ENCODE measurements at regions not wholly inside any gene's neighbourhood (a gene's known extent, or its start where the extent isn't known, plus 50 kb on each side); places are given as distances from the start of the nearest gene placed in this dataset.

DNA sequence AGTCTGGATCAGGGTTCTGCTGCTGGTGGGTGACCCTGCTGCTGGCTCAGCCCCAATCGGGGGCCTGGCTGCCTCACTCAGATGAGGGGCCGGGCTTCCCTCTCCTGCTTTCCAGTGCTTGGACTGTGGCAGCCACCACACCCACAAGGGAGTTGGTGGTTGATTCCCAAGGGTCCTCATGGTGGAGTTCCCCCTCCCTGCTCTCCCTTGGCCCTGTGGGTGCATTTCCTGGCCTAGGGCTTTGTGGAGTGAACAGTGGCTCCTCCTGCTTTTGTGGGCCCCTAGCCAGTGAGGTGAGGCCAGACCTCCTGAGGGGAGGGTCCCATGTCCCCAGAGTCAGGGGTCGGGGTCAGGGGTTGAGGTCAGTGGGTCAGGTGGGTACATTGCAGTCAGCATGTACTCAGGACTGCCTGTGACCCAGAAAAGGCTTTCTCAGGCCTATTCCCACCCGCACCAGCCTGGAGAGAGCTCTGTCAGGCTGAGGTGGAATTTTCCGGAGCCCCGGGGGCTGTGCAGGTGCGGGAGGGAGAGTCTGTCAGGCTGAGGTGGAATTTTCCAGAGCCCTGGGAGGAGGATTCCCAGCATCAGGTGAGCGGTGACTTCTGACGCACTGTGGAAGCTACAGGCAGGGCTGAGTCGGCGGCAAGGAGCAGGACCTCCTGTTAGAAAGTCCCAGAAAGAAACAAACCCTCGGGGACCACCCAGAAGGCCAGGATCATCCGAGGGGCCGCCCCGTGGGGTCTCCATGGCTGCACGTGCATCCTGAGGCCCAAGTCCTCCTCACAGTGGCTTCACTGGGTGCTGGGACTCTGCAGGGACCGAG is 94.4 kb upstream of the INSIG1 start:
- no peak for DNase-seq

DNA sequence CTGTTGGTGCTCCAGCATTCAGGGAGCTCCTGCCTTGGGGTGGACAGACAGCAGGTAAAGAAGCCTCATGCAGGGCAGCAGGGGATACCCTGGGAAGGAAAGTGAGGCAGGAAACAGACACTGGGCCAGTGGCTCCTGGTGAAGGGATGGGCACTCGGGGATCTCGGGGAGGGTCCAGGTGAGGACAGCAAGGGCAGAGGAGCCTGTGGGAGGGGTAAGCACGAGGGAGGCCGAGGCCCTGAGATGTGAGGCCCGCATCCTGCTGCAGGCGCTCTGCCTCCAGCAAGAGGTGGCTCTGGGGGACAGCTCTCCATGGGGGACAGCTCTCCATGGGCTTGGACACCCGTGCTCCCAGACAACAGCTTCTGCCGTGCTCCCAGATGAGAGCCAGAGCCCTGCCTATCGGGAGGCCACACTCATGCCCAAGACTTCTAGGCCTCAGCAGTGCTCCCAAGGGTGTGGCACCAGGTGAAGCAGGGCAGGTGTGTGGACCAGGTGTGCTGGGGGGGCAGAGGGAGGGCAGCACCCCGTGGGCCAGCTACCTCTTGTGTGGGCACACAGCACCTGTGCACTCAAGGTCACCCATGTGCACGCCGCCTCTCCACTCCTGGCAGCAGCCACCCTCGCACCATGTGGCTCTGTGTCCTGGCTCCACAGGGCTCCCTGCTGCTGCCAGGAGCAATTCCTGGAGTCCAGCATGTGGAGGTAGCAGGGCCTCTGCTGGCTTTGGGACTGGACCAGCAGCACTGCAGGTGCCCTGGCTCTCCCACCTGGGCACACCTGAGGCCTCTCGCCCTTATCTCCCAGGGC is 93.6 kb upstream of the INSIG1 start:
- no peak for DNase-seq

DNA sequence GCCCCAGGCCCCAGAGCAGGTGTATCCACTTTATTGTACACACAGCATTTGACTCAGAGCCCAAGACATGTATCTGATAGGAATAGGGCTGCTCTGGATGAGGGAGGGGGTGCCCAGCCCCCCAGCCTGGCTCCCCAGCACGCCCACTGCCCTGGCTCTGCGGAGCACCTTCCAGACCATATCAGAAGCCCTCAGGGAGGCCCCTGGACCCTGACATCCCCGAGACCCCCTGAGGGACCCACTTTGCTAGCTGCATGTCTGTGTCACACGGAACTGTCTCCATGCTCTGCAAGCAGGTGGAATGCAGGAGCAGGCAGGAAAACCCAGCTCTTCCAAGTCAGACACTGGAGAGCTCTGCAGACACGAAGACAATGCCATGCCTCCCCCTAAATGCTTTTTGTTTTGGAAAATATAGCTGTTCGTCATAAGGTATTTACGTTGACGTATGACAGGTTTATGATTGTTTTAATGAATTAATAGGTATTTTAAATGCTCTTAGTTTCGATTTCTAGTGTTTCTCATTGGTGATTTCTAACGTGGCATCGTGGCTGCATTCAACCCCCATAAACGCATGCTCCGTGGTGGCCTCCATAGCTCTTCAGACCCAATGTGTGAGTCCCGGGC is 92.8 kb upstream of the INSIG1 start:
- no peak for DNase-seq

DNA sequence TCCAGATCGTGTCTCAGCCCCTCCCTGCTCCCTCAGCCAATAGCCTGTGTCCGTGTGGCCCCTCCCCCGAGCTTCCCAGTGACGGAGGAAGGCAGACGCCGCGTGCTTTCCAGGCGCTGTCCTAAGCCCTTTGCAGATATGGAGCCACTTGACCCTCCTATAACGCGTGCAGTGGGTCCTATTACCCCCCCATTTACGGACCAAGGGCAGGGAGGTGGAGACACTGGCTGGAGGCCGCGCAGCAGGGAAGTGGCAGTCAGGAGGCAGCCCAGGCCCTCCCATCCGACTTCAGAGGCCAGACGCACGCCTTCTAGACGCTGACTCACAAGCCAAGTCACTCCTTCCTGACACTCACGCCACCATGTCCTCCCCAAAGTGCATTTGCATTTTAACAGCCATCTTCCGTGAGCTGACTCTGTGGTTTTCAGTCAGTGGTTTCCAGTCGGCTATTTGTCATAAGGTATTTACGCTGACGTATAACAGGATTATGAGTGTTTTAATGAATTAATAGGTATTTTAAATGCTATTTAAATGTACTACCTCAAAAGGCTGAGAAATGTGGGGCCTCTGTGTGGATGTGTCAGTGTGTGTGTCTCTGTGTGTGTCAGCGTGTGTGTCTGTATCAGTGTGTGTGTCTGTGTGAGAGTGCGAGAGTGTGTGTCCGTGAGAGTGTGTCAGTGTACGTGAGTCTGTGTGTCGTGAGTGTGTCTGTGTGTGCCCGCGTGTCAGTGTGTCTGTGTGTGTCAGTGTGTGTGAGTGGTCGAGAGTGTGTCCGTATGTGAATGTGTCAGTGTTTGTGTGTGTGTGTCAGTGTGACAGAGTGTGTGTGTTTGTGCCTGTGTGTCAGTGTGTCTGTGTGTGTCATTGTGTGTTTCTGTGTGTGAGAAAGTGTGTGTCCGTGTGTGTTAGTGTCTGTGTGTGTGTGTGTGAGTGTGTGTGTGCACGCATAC is 92.0 kb upstream of the INSIG1 start:
- no peak for DNase-seq

DNA sequence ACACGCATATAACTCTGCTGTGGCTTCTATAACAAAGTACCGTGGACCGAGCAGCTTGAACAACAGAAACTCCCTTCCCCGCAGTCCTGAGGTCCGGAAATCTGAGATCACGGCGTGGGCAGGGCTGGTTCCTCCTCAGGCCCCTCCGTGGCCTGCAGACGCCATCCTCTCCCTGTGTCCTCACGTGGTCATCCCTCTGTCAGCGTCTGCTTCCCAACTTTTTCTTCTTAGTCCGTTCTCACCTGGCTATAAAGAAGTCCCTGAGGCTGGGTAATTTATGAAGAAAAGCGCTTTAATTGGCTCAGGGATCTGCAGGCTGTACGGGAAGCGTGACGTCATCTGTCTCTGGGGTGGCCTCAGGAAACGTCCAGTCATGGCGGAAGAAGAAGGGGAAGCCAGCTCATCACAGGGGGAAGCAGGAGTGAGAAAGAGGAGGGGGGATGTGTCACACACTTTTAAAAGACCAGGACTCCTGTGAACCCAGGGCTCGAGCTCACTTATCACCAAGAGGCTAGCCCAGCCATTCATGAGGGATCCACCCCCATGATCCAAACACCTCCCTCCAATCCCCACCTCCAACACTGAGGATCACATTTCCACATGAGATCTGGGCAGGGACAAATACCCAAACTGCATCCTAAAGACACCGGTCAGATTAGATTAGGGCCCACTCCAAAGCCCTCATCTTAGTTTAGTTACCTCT is 91.2 kb upstream of the INSIG1 start:
- no peak for DNase-seq

DNA sequence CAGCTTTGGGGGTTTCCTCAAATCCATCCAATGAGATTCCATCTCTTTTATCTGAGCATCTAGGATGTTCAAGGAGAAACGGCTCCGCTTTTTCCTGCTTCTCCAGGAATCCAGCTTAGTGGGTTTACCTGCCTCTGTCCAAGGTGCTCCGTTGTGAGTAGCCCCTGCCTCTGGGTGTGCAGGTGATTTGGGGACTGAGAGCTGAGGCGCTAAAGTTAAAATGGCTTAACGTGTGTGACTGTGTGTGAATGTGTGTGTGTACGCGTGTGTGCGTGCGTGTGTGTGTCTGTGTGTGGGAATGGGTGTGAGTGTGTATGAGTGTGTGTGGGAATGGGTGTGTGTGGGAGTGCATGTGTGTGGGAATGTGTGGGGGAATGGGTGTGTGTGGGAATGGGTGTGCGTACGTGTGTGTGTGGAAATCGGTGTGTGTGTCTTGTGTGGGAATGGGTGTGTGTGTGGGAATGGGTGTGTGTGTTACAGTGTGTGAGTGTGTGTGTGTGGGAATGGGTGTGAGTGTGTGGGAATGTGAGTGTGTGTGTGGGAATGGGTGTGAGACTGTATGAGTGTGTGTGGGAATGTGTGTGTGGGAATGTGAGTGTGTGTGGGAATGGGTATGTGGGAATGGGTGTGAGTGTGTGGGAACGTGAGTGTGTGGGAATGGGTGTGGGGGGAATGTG is 90.2 kb upstream of the INSIG1 start:
- DNase-seq: no peak

DNA sequence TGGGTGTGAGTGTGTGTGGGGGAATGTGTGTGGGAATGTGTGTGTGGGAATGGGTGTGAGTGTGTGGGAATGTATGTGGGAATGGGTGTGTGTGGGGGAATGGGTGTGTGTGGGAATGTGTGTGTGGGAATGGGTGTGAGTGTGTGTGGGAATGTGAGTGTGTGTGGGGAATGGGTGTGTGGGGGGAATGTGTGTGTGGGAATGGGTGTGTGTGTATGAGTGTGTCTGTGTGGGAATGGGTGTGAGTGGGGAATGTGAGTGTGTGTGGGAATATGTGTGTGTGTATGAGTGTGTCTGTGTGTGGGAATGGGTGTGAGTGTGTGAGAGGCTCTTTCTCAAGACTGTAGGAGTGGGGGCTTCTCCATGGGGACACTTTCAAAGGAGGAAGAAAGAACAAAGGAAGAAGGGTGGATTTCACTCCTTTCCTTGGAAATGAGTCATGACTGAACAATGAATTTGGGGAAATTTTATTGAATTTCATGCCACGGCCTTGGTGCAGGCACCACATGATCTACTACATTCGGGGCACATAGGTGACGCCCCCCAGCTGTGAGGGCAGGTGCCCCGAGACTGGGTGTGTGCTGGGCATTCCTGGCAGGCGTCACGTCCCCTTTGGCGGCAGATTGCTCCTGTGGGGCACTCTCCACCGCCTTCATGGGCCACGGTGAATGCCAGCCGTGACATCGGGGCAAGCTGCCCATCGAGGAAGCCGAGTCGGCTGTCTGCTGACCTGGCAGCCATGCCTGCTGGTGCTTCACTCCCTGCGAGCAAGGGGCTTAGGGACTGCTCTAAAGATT is 88.8 kb upstream of the INSIG1 start:
- DNase-seq: no peak

DNA sequence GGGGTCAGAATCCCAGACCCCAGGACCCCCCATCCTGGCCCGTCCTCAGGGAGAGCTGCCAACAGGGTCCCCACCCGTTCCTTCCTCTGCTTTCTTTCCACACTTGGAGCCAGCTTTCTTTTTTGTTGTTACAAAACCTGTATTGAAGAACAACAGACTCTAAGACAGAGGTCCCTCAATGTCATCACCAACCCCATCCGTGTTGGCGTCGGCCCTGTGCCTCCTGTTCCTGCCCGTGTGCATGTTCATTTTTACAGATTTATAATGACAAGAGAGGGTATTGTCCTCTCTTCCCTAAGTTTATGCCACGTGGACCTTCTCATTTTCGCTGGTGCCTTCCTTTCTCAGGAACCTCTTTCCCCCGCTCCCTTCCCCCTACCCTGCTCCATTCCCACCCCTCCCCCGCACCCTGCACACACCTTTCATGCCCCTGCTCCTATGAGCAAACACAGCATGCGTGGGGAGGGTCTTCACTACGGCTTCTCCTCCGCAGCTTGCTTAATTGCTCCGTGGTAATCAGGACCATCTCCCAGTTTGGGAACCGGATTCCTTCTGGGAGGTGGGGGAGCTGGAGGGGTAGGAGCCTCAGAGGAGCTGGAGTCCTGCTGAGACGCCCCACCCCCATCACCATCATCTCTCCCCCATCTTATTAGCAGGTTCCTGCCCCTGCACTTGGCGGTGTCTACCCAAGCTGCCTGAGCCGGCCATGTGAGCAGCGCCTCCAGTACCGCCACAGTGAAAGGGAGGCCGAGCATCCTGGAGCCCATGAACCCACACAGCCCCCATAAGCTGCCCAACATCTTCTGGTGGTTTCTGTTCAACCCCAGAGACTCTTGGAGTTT is 88.0 kb upstream of the INSIG1 start:
- DNase-seq: no peak

DNA sequence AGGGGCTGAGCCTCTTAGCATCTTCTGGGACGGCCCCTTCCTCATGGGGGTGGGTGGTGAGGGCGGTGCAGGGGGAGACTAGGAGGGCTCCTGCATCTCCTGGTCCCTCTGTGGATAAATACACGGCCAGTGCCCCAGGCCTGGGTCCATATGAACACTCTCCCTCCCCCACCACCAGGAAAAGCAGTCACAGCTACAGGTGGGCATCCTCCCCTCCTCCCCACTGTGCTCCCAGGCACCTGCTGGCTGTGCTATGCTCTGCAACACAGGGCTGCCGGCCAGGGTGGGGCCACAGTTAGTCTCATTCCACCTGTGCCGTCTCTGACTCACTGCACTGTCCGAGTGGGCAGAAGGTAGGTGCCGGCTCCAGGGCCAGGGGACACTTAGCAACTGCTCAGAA is 87.3 kb upstream of the INSIG1 start:
- no peak for DNase-seq

DNA sequence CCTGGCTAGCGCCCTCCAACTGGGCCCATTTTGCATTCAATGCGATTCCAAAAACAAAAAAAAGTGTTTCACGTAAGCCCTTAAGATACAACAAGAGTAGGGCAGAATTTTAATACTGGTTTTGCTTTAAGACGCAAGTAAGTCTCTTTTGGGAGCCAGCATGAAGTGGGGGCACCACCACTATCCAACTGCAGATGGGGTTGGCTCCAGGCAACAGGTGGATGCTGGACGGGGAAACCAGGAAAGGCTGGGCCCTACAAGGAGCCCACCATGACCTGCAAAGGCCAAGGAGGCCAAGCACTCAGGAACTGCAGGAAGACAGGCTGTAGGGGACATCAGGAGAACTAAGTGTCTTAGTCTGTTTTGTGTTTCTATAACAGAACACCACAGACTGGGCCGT is 86.5 kb upstream of the INSIG1 start:
- no peak for DNase-seq

DNA sequence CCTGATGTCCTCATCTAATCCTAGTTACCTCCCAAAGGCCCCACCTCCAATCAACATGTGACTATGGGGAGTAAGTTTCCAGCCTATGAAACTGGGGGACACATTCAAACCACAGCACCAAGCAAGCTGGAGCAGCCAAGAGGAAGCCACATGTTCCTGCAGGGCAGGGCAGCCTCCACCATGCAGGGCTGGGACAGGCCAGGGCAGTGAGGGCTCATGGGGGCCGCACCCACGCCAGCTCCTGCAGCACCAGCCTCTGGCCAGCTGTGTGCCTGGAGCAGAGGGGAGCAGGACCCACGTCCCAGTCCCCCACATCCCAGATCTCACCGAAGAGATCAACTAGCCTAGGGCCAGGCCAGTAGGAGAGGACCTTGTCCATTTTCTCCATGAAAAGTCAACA is 85.9 kb upstream of the INSIG1 start:
- no peak for DNase-seq

DNA sequence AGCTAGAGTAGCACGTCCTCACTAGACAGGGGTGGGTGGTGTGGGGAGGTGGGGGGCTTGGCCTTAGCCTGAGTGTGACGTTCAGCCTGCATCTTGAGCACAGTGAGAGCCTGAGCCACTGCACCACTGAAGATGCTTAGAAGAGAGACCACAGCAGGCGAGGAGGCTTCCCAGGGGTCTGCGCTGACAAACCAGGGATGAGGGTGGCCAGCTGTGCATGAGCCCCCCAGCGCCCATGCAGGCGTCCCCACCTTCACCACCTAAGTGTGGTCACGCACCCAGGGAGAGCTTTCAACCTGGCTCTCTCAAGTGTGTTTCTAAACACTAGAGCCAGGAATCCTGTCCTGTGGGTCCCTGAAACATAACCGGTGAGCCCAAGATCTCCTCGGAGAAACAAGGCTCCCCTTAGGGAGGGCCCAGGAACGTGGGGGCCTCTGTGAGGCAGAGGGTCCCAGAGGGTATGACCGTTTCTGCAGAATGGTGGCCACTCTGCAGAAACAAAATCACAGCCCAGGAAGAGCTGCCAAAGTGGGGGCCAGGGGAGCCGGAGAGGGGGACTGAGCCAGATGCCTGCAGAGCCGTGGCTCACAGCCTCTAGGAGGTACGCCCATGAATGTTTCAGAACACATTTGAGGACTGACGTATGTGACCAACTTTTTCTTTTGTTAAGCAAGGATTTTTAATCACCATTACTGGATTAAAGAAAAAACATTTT is 85.2 kb upstream of the INSIG1 start:
- no peak for DNase-seq

DNA sequence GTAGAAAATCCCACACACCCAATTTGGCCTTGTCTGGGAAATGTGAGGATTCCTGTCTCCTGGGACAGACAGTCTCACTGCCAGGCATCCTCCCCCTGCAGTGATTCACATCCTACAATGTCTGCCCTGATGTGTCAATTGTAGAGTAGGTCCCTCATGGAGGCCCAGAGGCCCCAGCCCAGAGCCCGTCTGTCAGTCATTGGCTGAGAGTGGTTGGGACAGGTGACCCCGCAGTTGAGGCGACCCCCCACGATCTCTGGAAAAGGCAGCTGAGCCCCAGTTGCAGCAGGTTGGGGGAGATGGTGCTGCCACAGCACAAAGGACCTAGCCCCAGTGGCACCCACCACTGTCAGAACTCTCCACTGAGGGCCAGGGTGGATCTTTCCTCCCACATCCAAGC is 84.3 kb upstream of the INSIG1 start:
- no peak for DNase-seq

DNA sequence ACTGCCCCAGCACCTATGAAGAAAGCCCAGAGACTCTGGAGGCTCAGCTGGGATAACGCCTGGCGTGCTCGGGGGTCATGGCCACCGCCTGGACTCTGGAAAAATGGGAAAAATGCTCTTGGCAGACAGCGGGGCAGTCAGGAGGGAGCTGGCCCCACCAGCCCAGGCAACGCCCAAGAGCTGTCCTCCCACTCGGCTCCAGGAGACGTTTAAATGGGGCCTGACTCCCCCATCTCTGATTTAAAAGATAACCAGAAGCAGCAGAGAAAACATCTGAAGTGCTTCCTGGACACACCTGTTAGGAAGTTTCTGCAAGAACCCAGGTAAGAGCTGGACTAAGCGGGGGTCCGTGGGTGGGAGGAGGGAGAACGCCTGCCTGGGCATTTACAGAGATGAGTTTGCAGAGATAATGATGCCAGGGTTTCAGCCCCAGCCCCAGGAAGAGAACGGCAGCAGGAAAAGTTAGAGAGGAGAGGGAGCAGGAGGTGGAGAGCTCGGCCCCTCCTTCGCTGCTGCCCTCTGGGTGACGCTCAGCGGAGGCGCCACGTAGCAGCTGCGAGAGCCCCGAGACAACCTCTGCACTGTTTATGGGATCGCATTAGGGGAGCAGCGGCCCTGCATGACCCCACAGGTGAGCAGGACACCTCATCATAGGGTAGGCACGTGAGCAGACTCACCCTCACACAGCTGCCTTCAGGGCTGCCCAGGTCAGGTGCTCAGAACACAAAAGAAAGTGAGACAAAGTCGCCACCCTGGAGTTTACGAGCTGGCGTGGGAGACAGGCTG is 83.5 kb upstream of the INSIG1 start:
- DNase-seq: no peak

DNA sequence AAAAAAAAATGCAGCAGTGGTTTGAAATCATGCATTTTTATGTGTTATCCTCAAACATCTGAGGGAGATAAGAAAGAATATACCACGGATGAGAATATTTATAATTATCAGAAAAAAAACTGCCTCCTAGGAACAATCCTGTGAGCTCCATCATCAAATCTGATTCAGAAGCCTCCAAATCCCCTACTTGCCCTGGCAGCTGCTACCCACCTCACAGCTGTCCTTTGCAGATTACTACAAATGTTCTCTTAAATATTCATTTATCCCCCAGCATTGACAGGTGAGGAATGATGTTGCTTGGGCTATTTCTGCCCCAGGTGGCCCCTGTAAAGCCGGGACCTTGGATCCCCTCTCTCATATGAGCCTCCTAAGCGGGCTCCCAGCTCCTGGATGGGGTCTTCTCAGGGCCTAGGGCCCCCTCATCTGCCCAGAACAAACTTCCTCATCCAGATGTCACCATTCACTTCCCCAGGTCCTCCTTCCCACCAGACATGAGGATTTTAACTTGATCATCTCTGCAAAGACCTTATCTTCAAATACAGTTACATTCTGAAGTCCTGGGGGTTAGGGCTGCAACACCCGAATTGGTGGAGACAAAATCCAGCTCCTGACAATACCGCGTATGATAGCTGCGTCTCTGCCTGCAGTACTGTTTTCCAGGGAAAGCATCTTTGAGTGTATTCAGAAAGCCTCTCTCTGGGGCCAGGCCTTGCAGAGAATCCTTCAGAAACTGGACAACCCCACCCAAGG is 81.9 kb upstream of the INSIG1 start:
- DNase-seq: no peak

DNA sequence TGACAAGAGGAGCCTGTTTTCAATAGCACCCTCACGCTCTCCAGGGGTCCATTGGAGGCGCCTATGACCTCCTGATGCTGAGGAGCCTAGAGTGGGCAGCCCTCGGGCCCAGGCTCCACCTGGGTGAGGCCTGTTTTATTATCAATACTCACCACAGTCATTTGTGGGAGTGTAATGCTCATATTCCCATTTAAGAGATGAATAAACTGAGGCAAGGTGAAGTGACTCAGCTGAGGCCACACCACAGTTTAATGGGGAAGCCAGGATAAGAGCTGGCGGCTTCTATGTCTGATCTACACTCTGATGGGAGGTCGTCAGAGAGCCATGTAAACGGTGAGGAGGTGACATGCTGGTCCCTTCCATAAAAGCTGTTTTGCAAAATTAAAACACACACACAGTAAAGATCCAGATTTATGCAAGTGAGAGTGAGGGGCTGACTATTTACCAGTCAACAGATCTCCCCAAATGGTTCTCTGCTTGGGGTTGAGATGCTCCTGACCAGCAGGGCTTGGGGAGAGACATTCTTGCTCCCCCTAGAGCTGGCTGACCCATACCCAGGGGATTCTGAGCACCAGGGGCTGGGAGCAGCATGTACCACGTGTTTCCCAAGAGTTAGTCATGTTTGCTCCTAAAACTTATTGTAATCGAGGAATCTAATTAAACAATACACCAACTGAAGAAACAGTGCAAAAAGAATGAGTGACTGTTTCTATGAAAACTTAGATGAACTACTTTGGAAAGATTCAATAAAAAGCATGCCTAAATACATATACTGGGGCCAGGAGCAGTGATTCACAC is 81.0 kb upstream of the INSIG1 start:
- no peak for DNase-seq

DNA sequence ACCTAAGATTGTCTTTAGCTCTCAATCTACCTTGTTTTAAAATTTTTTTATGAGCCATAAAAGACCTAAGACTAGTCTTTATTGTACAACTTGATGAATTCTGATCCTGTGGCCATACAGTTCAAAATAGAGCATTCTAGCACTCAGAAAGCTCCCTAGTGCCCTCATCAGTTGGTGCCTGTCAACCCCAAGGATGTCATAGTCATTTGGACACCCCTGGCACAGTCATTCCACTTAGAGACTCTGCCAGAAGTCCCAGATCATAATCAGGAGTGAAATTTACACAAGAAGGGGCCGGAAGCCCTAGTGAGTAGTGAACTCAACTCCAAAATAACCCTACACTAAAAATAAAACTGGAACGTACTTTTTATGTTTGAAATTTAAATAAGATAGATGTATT is 80.0 kb upstream of the INSIG1 start:
- no peak for DNase-seq
